OCI-LY1 (cell line): ENCODE measurements at regions not wholly inside any gene's neighbourhood (a gene's known extent, or its start where the extent isn't known, plus 50 kb on each side); places are given as distances from the start of the nearest gene placed in this dataset.

ENCODE experiments used
- H2AFZ ChIP-seq: fragments of 200-600 bp; sonication (generic), shearing (Covaris generic); 2 replicates; pipeline ENCODE4 v1.6.0; 2014; ENCODE audit warnings: antibody characterized with exemption, mild to moderate bottlenecking, low read length
- H3F3A ChIP-seq: fragments of 200-600 bp; sonication (generic), shearing (Covaris generic); 2 replicates; pipeline ENCODE4 v1.6.0; 2014; ENCODE audit warnings: mild to moderate bottlenecking, antibody characterized with exemption, low read length, moderate library complexity; ENCODE audit not compliant: insufficient read depth
- H3K27ac ChIP-seq: fragments of 200-600 bp; sonication (generic); 2 replicates; pipeline ENCODE4 v1.5.1; 2014; ENCODE audit warnings: low read length, mixed run types, mild to moderate bottlenecking, low read depth; ENCODE audit not compliant: poor library complexity, severe bottlenecking
- H3K27me3 ChIP-seq: fragments of 200-600 bp; sonication (generic); 2 replicates; pipeline ENCODE4 v1.6.0; 2014; ENCODE audit warnings: antibody characterized with exemption, mild to moderate bottlenecking, low read length, moderate library complexity; ENCODE audit not compliant: insufficient read depth
- H3K36me3 ChIP-seq: fragments of 200-600 bp; sonication (generic); 2 replicates; pipeline ENCODE4 v1.6.1; 2014; ENCODE audit warnings: mild to moderate bottlenecking, antibody characterized with exemption, low read length, moderate library complexity, mixed read lengths; ENCODE audit not compliant: insufficient read depth
- H3K4me1 ChIP-seq: fragments of 200-600 bp; sonication (generic); 2 replicates; pipeline ENCODE4 v1.5.1; 2014; ENCODE audit warnings: mild to moderate bottlenecking, low read length, moderate library complexity; ENCODE audit not compliant: insufficient read depth, severe bottlenecking
- H3K4me2 ChIP-seq: fragments of 200-600 bp; sonication (generic), shearing (Covaris generic); 2 replicates; pipeline ENCODE4 v1.6.1; 2014; ENCODE audit warnings: low read length
- H3K4me3 ChIP-seq: fragments of 200-600 bp; sonication (generic); 2 replicates; pipeline ENCODE4 v1.5.1; 2014; ENCODE audit warnings: low read length, low read depth, mild to moderate bottlenecking, mixed read lengths; ENCODE audit not compliant: poor library complexity, severe bottlenecking
- H3K79me2 ChIP-seq: fragments of 200-600 bp; shearing (Covaris generic); 2 replicates; pipeline ENCODE4 v1.6.1; 2016; ENCODE audit warnings: mixed run types, low read length, mixed read lengths; ENCODE audit not compliant: insufficient read depth
- H3K9ac ChIP-seq: fragments of 200-600 bp; sonication (generic), shearing (Covaris generic); 2 replicates; pipeline ENCODE4 v1.6.1; 2014; ENCODE audit warnings: mild to moderate bottlenecking, low read length, mixed read lengths
- H3K9me2 ChIP-seq: fragments of 200-600 bp; sonication (generic), shearing (Covaris generic); 2 replicates; pipeline ENCODE4 v1.6.1; 2014; ENCODE audit warnings: low read depth, mild to moderate bottlenecking, low read length, mixed read lengths
- H3K9me3 ChIP-seq: fragments of 200-600 bp; shearing (Covaris generic); 2 replicates; pipeline ENCODE4 v1.6.1; 2014; ENCODE audit warnings: low read length, mixed read lengths
- H4K20me1 ChIP-seq: fragments of 200-600 bp; sonication (generic), shearing (Covaris generic); 2 replicates; pipeline ENCODE4 v1.6.0; 2016; ENCODE audit warnings: mild to moderate bottlenecking, low read length; ENCODE audit not compliant: insufficient read depth
- EZH2 ChIP-seq: fragments of 200-600 bp; sonication (generic), shearing (Covaris generic); IDR thresholded peaks from 2 replicates; pipeline ENCODE4 v1.8.0; 2017; ENCODE audit warnings: borderline replicate concordance, mixed run types, mild to moderate bottlenecking, antibody characterized with exemption, low read length, moderate library complexity, mixed read lengths
- TF ChIP-seq, protein P1 (sequence below): fragments of 200-600 bp; sonication (generic), shearing (Covaris generic); IDR thresholded peaks from 2 replicates; pipeline ENCODE4 v1.5.1; 2017; ENCODE audit warnings: mild to moderate bottlenecking, antibody characterized with exemption, low read length, moderate library complexity, mixed read lengths

DNA sequence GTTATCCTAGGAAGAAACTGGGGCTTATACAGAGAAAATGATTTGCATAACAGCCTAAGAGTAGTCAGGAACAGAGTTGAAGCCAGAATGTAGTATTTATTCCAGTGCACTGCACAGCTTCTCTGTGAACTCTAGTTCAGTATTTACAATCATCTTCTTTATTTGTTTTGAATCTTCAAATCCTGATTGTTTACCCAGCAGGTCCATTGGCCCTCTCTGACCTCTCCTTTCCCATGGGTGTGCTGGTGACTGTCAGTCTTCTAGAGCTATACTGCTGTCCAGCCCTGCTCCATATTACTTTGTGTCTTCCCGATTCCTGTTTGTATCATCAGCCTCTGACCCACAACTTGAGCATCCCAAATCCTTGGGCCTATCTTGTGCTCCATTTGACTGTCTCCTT, 301.9 kb upstream of the HS3ST1 start:
- H3K9me2 ChIP-seq, result no peaks in the 10 kb centered on the region
- no peaks in the 10 kb centered on the region for H3K79me2 ChIP-seq
- H3F3A ChIP-seq, result no peaks in the 10 kb centered on the region
- no peak overlapping the region for H3K4me3 ChIP-seq
- no peaks in the 10 kb centered on the region for H3K27me3 ChIP-seq
- H3K9me3 ChIP-seq, result no peaks in the 10 kb centered on the region
- no peaks in the 10 kb centered on the region for H3K4me1 ChIP-seq
- TF ChIP-seq, protein P1, sequence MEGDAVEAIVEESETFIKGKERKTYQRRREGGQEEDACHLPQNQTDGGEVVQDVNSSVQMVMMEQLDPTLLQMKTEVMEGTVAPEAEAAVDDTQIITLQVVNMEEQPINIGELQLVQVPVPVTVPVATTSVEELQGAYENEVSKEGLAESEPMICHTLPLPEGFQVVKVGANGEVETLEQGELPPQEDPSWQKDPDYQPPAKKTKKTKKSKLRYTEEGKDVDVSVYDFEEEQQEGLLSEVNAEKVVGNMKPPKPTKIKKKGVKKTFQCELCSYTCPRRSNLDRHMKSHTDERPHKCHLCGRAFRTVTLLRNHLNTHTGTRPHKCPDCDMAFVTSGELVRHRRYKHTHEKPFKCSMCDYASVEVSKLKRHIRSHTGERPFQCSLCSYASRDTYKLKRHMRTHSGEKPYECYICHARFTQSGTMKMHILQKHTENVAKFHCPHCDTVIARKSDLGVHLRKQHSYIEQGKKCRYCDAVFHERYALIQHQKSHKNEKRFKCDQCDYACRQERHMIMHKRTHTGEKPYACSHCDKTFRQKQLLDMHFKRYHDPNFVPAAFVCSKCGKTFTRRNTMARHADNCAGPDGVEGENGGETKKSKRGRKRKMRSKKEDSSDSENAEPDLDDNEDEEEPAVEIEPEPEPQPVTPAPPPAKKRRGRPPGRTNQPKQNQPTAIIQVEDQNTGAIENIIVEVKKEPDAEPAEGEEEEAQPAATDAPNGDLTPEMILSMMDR, result no peak
- no peak for TF ChIP-seq EZH2
- H3K4me2 ChIP-seq, result no peak overlapping the region
- no peak overlapping the region for H3K9ac ChIP-seq
- no peaks in the 10 kb centered on the region for H4K20me1 ChIP-seq
- no peaks in the 10 kb centered on the region for H3K36me3 ChIP-seq
- H3K27ac ChIP-seq, result no peak overlapping the region
- H2AFZ ChIP-seq, result no peak overlapping the region

DNA sequence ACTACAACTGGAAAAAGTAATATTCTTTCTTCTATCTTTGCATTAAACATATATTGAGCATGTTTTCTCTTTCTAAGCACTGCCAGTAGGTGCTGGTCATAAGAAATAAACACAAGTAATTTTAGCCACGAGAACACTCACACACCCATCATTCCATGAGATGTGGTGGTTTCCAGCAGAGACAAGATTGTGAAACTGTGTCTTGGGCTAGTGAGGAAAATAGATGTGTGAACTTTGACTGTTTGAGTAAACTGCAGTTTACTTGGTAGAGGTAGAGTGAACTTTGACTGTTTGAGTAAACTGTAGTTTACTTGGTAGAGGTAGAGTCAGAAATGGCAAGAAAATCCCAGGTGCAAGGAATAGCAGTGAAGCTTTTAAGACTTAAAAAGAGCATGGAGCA, 300.9 kb upstream of the HS3ST1 start:
- Histone ChIP-seq H3F3A (no peaks in the 10 kb centered on the region), H3K4me2 (no peak overlapping the region), H3K36me3 (no peaks in the 10 kb centered on the region), H3K79me2 (no peaks in the 10 kb centered on the region), H3K9me2 (no peaks in the 10 kb centered on the region), H3K9me3 (no peaks in the 10 kb centered on the region), H3K27ac (no peak overlapping the region), H3K27me3 (no peaks in the 10 kb centered on the region), H3K4me1 (no peaks in the 10 kb centered on the region), H3K9ac (no peak overlapping the region), H4K20me1 (no peaks in the 10 kb centered on the region), H2AFZ (no peak overlapping the region), H3K4me3 (no peak overlapping the region)
- TF ChIP-seq, protein P1, result no peak
- TF ChIP-seq EZH2, result no peak

DNA sequence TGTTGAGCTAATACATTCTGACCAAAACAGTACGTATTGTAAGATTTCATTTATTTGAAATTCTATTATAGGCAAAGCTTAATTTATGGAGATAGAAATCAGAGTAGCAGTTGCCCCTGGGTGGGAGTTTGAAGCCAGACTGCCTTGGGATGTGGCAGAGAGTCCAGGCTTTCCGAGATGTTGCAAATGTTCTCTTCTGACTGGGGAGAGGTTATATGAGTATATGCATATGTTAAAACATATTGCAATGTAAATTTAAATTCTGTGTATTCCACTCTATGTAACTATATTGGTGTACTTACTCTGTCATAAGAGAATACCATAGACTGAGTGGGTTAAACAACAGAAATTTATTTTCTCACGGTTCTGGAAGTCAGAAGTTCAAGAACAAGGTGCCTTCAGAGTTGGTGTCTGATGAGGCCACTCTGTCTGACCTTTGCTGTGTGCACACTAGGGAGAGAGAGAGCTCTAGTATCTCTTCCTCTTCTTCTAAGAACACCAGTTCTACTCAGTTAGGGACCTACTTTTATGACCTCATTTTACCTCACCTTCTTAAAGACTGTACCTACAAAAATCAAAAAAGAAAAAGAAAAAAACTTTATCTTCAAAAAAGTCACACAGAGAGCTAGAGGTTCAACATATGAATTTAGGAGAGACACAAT, 299.3 kb upstream of the HS3ST1 start:
- Histone ChIP-seq H3K79me2 (no peaks in the 10 kb centered on the region), H3K9me2 (no peaks in the 10 kb centered on the region), H3K4me2 (no peak overlapping the region), H3K9me3 (no peaks in the 10 kb centered on the region), H4K20me1 (no peaks in the 10 kb centered on the region), H3K36me3 (no peaks in the 10 kb centered on the region), H3K4me3 (no peak overlapping the region), H3F3A (no peaks in the 10 kb centered on the region), H2AFZ (no peak overlapping the region), H3K4me1 (no peaks in the 10 kb centered on the region), H3K27me3 (no peaks in the 10 kb centered on the region), H3K9ac (no peak overlapping the region), H3K27ac (no peak overlapping the region)
- no peak for TF ChIP-seq EZH2
- TF ChIP-seq, protein P1, result no peak
